NCI-H774 (cell line): ENCODE measurements at regions not wholly inside any gene's neighbourhood (a gene's known extent, or its start where the extent isn't known, plus 50 kb on each side); places are given as distances from the start of the nearest gene placed in this dataset.
A peak's percentile ranks its signal among the peaks of the same experiment; 100 is the strongest.

Experiments used
- DNase-seq: peaks from one replicate; lab custom pipeline; 2025; lab: John Stamatoyannopoulos, UW

DNA sequence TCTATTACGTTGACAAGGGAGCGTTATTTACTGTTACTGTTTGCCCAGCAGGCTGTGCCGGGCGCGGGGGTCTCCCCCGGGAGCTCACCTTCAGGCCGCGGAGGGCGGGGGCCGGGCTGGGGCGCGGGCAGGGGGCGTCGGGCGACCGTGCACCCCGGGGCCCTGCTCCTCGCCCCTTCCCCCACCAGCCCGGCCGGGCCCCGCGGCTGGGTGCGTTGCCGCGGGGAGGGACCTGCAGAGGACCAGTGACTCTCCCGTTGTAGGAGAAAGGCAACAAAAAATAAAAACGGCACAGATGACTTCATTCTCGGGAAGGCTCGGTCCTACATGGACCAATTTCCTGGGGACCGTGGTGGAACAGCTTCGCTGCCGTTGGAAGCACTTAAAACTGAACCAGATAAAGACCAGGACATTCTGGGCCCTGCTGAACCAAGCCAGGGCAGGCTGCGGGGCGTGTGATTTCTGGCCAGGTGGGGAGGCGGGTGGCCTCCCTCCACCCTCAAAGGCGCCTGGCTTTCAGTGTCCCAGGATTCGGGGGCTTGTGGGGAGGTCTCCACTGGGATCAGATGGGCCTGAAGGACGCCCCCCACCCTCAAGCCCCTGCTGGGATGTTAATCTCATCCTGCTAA, 57.4 kb downstream of the IGLL1 start:
- no peak for DNase-seq

DNA sequence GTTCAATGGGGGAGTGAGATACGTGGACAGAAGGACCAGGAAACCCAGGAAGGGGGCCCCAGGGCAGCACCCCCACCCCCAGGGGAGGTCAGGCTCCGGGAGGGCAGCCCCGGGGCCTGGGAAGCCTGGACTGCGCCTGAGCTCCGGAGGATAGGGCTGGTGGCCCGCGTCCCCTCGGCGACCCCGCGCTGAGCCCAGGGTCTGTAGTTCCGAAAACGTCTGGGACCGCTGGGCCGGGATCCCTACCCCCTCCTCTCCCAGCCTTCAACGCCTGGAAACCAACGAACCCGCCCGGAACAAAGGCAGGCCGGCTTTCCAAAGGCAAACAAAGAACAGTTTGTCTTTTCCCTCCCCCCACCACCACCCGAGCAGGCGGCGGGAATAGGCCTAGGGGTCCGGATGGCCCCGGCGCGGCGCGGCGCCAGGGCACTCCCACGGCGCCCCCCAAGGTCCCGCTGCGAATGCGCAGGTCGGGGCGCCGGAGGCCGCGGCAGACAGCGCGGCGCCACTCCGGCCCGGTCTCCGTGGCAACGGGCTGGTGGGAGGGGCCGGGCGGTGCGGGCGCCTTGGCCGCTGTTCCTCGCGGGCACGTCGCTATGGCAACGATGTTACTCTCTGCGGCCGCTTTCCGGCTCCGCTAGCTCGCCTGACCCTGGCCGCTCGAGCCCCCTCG, 58.5 kb downstream of the IGLL1 start:
- peak; percentile 93 for DNase-seq

DNA sequence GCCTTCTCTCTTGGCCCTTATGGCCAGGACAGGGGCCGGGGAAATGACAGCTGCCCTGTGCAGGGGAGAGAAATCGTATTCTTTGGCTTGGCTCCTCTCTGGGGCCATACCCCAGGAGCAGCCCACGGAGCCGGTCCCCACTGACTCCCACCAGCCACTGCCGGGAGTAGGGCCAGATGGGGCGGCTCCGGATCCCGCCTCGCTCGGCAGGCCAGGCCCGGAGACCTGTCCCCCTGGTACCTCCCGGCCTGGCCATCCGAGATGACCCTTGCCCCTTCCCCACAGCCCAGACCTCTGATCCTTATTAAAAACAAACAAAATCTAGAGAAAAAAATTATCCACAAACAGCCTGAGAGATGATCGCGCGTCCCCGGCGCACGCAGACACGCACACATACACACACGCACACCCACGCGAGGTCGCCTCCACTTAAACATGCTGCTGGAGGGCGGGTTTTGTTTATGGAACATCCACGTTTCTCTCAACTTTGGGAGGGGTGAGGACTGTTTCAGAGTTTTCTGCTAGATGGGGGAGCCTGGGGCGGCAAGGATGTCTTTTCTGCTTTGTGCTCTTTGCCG, 59.1 kb downstream of the IGLL1 start:
- no peak for DNase-seq

- no peak for DNase-seq
These were observed 60.5 kb downstream of the IGLL1 start for GRCh38 chr22:23519442-23520157.

DNA sequence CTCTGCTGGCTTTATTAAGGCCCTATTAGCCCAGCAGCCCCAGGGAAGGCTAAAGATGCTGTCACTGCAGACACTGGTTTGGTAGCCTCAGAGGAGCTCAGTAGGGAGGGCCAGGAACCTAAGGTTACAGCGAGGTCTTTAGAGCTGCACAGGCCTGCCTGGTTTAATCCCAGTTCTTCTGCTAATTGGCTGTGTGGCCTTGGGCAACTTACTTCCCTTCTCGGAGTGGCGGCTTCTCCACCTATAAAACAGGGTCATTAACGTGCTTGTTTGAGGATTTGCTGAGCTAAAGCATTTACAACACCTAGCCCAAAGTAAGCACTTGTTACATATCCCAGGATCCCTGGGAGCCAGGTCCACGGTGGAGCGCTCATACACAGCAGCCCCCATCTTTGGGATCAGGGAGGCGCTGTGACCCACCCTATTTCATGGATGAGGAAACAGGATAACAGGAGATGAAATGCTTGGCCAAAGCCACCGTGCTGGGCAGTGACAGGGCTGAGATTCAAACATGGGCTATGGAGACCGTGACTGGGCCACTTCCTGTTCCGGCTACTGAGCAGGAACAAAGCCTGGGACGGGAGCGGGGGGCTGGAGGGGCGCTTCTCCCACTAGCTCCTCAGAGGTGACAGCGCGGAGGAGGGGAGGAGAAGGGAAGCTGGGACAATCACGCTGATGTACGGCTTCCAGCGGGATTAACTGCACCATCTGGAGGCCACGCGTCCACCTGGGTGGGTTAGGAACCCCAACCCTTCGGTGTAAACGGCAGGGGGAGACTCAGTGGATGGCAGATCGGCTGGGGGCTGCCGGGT, 61.5 kb downstream of the IGLL1 start:
- DNase-seq: no peak

- no peak for DNase-seq
These were observed 62.2 kb downstream of the IGLL1 start for GRCh38 chr22:23517804-23518375.

DNA sequence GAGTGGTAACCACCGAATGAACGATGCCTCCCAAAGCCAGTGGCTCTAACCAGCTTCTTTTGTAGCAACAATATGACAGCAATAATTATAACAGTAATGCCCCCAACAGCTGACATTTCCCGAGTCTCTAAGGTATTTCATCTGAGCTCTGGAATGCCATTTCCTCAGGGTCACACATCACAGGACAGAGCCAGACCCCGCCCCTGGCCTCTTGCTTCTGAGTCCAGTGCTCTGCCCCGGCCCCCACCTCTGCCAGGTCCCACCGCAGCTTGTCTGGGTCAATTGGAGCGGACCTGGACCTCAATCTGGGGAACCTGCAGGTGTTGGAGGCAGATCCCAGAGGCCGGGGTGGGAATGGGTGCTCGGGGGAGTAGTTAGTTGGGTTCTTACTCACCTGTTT, 63.8 kb downstream of the IGLL1 start:
- DNase-seq: no peak

DNA sequence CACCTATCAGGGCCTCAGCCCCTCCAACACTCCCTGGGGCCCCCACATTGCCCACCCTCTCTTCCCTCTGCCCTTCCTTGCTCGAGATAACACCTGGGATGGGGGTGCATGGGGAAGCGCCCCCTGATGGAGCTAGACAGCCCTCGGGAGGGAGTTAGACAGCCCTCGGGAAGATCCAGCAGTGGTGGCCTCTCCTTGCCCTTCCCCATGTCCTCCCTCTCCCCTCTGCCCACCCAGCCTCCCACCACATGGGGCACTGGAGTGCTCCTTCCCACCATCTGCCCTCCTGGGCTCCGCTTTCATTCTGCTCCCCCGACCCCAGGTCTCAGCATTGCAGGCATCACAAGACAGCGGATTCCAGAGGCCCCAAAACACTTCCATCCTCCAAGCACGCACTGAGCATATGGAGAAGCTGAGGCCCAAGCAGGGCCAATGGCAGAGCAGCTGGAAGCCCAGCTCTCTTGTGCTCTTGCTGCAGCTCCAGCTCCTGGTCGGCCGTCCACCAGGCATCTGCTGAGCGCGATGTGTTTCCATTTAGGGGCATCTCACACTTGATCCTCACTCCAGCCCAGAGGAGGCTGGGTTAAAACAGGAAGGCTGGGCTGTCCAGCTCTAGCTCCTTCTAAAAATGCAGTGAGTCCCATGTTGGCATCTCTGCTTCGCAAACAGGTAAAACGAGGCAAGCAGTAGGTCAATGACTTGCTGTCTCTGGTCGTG, 65.6 kb downstream of the IGLL1 start:
- no peak for DNase-seq

DNA sequence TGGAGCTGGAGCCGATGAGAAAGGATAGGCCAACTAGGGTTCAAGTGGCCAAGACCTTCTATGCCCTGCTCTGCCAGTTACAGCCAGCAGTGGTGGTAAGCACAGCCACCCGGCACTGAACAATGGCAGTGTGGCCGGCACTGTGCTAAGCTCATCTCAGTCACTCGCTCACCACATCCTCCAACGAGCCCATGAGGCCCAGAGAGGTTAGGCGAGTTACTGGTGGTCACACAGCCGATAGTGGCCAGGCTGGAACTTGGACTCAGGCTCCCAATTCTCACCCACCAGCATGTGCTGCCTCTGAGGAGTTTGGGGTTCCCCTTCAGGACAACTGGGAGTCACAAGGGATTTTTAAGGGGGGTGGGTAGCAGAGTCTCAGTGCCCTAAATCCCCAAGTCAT, 66.4 kb downstream of the IGLL1 start:
- DNase-seq: no peak

DNA sequence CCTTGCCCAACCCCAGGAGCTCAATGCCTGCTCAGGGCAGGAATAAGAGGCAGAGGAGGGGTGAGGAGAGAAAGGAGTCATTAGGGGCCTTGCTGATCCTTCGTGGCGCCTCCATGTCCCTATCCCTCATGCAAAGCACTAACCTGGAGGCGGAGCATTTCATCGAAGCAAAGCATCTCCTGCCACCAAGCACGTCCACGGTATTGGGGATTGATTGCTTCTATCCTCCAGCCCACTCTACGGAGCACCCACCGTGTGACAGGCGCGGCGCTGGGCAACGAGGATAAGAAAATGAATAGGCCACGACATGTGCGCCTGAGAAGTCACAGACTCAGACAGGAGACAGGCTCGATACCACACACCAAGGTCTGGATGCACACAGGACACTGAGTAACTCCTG, 67.0 kb downstream of the IGLL1 start:
- no peak for DNase-seq

- no peak for DNase-seq
These were observed 67.4 kb downstream of the IGLL1 start for GRCh38 chr22:23512721-23513120.

DNA sequence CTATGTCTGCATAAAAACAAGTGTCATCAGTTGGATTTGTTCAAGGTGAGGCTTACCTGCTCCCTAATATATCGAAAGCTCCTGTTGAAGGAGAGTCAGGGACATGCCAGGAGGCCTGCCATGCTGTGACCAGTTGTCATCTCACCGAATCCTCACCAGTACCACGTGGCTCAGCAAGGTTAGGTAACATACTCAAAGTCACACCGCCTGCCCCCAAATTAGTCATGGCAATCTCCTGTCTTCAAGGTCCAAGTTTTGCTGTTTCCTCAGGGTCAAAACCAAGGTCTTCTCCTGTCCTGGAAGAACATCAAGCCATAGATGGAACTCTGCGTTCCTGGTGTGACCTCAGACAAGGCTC, 67.8 kb downstream of the IGLL1 start:
- no peak for DNase-seq

- DNase-seq: no peak
These were observed 68.3 kb downstream of the IGLL1 start for GRCh38 chr22:23511627-23512347.

DNA sequence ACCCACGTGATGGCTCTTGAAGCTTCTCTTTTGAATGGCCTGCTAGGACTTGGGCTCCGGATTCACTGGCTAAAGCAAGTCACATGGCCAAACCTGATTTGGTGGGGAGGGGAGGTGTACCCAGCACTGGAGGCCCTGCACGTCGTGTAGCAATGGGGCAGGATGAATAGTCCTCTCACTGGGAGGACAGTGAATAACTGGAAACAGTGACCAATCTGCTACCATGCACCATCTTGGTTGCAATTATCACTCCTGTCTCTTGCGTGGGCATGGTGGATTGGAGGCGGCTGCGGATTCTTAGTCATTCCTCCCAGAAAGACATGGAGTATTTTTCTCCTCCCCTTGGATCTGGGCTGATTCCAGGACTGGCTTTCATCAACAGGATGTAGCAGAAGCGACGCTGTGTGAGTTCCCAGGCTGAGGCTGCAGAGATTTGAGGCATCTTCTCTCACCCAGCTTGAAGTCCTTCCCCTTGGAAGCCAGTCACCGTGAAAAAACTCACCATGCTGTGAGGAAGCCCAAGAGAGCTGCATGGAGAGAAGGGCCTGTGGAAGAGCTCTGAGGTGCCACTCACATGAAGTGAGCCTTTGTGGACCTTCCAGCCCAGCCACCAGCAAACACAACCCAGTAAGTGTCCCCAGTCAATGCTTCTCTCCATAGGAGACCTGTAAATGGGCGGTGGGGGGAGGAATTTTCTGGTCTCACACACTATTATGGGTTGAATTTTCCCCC, 70.4 kb downstream of the IGLL1 start:
- DNase-seq: peak; percentile 59

GRCh38 chr22:23504516-23504915, 75.6 kb downstream of the IGLL1 start:
- DNase-seq: no peak

DNA sequence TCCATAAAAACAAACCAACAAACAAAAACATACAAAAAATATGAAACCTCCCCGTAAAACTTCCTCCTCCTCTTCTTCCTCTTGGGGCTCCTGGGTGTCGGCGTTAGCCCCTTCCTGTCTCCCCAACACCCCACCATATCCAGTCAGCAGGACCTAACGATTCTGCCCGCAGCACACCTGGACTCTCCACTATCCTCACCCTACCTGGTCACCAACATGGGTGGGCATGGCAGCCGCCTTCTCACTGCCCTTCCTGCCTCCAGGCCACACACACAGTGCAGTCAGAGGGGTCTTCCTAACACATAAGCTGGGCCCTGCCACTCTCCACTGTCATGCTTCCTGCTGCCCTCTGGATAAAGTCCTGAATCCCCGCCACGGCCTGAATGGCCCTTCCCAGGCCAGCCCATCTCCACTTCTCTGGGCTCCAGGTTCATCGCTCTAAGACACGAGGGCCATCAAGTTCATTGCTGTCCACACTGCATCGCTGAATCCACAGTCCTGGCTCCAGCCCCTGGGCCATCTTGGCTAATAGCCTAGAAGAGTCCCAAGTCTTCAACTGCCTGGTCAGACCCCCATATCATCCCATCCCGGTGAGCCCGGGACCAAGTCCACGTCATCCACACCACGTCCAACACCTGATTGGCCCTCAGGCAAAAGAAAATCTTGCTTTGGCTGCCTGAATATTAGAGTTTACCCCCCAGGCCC, 76.2 kb downstream of the IGLL1 start:
- no peak for DNase-seq

- DNase-seq: no peak
These were observed 76.9 kb downstream of the IGLL1 start for GRCh38 chr22:23503142-23503541.

DNA sequence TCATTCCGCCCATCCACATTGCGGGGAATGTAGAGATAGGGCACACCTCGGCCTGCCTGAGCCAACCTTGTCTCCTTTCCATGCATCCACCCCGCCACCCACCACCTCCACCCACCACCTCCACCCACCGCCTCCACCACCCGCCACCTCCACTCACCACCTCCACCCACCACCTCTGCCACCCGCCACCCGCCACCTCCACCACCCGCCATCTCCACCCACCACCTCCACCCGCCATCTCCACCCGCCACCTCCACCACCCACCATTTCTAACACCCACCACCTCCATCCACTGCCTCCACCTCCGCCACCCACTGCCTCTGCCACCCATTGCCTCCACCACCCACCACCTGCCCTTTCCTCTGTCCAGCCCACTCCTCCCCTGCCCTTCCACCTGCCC, 78.4 kb downstream of the IGLL1 start:
- no peak for DNase-seq

DNA sequence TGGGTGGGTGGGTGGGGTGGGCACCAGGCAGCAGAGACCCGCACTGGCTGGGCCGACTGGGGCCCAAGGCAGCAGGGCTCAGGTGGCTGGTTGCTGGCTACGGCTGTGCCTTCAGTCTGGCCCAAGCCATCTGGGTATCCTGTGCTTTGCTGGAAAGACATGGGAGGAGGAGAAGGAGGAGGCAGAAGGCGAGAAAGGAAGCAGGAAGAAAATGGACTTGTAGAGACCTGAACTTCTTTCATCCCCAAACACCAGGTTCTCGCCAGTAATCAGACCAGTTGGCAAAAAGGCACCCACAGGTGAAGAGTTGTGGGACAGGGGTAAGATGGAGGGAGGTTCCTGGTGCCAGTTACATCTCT, 78.8 kb downstream of the IGLL1 start:
- no peak for DNase-seq
